Colon (tissue), 2 donors: ENCODE measurements at regions not wholly inside any gene's neighbourhood (a gene's known extent, or its start where the extent isn't known, plus 50 kb on each side); places are given as distances from the start of the nearest gene placed in this dataset.

Source experiments
- FAIRE-seq: peaks from 2 replicates; lab custom pipeline; 2012; peaks lifted over from hg19 to GRCh38; lab: Jason Lieb, UNC
- donor health status: control.
- donor health status: control.

- FAIRE-seq, result no peak
Measured at GRCh38 chr14:22477569-22478194, 111.3 kb downstream of the DAD1 start.

GRCh38 chr14:22476887-22477286 is 112.1 kb downstream of the DAD1 start:
- no peak for FAIRE-seq

- FAIRE-seq, result no peak
Measured at GRCh38 chr14:22476005-22476751, 112.8 kb downstream of the DAD1 start.

GRCh38 chr14:22475381-22475780 is 113.6 kb downstream of the DAD1 start:
- FAIRE-seq, result no peak

GRCh38 chr14:22474730-22475351 is 114.2 kb downstream of the DAD1 start:
- no peak for FAIRE-seq

- no peak for FAIRE-seq
Measured at GRCh38 chr14:22472935-22473854, 115.8 kb downstream of the DAD1 start.

- no peak for FAIRE-seq
Measured at GRCh38 chr14:22472466-22472865, 116.6 kb downstream of the DAD1 start.

GRCh38 chr14:22471545-22472121 is 117.4 kb downstream of the DAD1 start:
- no peak for FAIRE-seq

GRCh38 chr14:22469538-22470303 is 119.3 kb downstream of the DAD1 start:
- FAIRE-seq, result no peak

GRCh38 chr14:22468830-22469229 is 120.2 kb downstream of the DAD1 start:
- no peak for FAIRE-seq

- no peak for FAIRE-seq
Measured at GRCh38 chr14:22466491-22466890, 122.5 kb downstream of the DAD1 start.

GRCh38 chr14:22465201-22465840 is 123.7 kb downstream of the DAD1 start:
- FAIRE-seq, result no peak

- FAIRE-seq, result no peak
Measured at GRCh38 chr14:22464422-22465142, 124.4 kb downstream of the DAD1 start.

GRCh38 chr14:22463763-22464173 is 125.3 kb downstream of the DAD1 start:
- no peak for FAIRE-seq

GRCh38 chr14:22462923-22463322 is 126.1 kb downstream of the DAD1 start:
- FAIRE-seq, result no peak

- no peak for FAIRE-seq
Measured at GRCh38 chr14:22460461-22461195, 128.4 kb downstream of the DAD1 start.

- no peak for FAIRE-seq
Measured at GRCh38 chr14:22458737-22459136, 130.3 kb downstream of the DAD1 start.

- no peak for FAIRE-seq
Measured at GRCh38 chr14:22456998-22457594, 131.9 kb downstream of the DAD1 start.

GRCh38 chr14:22456421-22456820 is 132.6 kb downstream of the DAD1 start:
- no peak for FAIRE-seq
